ENCODE measurements at regions not wholly inside any gene's neighbourhood (a gene's known extent, or its start where the extent isn't known, plus 50 kb on each side); places are given as distances from the start of the nearest gene placed in this dataset.

DNA sequence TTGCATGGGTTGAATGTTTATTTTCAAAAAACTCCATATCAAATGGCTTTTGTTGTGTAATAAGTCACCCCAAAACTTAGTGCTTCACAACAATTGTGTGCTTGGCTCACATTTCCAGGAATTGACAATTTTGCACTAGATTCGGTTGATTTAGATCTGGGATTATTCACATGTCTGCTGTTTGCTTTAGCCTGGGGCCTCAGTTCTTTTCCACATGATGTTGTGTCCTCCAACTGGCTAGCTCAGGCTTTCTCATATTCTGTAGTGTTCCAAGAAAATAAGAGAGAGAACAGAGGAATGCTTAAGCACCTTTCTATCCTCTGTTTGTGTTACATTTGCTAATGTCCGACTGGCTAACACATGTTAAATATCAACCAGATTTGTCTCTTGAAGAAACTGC is 281.5 kb upstream of the ADGRL4 start:
- Mint-ChIP-seq H3K27ac (no peak overlapping the region), H3K4me1 (no peaks in the 10 kb centered on the region), H3K36me3 (no peaks in the 10 kb centered on the region), H3K9me3 (peaks cover 0 to 6% (median under 1%) of the 10 kb centered on the region in 7 donors), H3K27me3 (ENCODE audit: low read depth in 3 of 3) (no peaks in the 10 kb centered on the region), H3K4me3 (no peak overlapping the region)
- no peaks in the 10 kb centered on the region for H3K4me1 ChIP-seq (ENCODE audit: control insufficient read depth in 1 of 2, insufficient read depth in 2 of 2, low read length in 2 of 2)
- H4K20me1 ChIP-seq (ENCODE audit: insufficient read depth, low read length), result no peaks in the 10 kb centered on the region
- H3K4me3 ChIP-seq (replicated peaks in 1 of 3; ENCODE audit: low read depth in 2 of 3, low read length in 3 of 3), result no peak overlapping the region
- no peak overlapping the region for H3K9ac ChIP-seq (ENCODE audit: insufficient read depth, low read length, poor library complexity, severe bottlenecking)
- no peak overlapping the region for H3K4me2 ChIP-seq (replicated peaks; ENCODE audit: extremely low read depth, low read length, poor library complexity, severe bottlenecking)
- TF ChIP-seq, protein P1, sequence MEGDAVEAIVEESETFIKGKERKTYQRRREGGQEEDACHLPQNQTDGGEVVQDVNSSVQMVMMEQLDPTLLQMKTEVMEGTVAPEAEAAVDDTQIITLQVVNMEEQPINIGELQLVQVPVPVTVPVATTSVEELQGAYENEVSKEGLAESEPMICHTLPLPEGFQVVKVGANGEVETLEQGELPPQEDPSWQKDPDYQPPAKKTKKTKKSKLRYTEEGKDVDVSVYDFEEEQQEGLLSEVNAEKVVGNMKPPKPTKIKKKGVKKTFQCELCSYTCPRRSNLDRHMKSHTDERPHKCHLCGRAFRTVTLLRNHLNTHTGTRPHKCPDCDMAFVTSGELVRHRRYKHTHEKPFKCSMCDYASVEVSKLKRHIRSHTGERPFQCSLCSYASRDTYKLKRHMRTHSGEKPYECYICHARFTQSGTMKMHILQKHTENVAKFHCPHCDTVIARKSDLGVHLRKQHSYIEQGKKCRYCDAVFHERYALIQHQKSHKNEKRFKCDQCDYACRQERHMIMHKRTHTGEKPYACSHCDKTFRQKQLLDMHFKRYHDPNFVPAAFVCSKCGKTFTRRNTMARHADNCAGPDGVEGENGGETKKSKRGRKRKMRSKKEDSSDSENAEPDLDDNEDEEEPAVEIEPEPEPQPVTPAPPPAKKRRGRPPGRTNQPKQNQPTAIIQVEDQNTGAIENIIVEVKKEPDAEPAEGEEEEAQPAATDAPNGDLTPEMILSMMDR (IDR thresholded peaks at IDR 0.05), result no peak
- H2AFZ ChIP-seq (ENCODE audit: insufficient read depth, low read depth, low read length, poor library complexity, severe bottlenecking), result no peak overlapping the region
- H3K9me3 ChIP-seq (replicated peaks in 1 of 2; ENCODE audit: control insufficient read depth in 1 of 2, insufficient read depth in 1 of 2, low read length in 2 of 2), result no peaks in the 10 kb centered on the region
- H3K79me2 ChIP-seq (ENCODE audit: insufficient read depth, low read length), result no peaks in the 10 kb centered on the region
- 80% methylated on average over 1 of the region's 2 CpGs for WGBS (ENCODE audit: insufficient coverage)
- H3K27ac ChIP-seq (ENCODE audit: low read depth in 1 of 2, low read length in 2 of 2), result no peak overlapping the region
- no peaks in the 10 kb centered on the region for H3K36me3 ChIP-seq (replicated peaks in 1 of 2; ENCODE audit: control insufficient read depth in 1 of 2, insufficient read depth in 2 of 2, low read length in 2 of 2)
- intact Hi-C loops (cut with micrococcal nuclease), result no loop called here
- H3K27me3 ChIP-seq (ENCODE audit: control insufficient read depth in 2 of 2, insufficient read depth in 2 of 2, low read length in 2 of 2), result no peaks in the 10 kb centered on the region
- DNase-seq, result no peak

DNA sequence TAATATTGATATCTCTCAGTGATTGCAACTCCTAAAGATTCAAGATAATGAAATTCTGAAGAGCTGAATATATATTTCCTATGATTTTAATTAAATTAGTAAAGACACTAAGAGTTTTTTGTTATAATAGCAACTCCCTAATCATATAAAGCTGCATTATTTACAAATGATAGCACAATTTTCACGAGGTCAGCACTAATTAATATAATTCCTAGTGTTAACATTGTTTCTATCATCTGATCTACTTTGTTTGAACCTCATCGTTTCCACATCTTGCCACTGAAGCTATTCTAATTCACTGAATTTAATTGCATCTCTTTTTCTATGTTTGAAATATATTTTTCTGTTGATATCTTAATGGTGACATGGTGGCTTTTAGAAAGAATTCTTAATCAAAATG is 279.1 kb upstream of the ADGRL4 start:
- Histone ChIP-seq H3K27ac (ENCODE audit: low read depth in 1 of 2, low read length in 2 of 2) (no peak overlapping the region), H3K9me3 (replicated peaks in 1 of 2; ENCODE audit: control insufficient read depth in 1 of 2, insufficient read depth in 1 of 2, low read length in 2 of 2) (no peaks in the 10 kb centered on the region), H3K4me2 (replicated peaks; ENCODE audit: extremely low read depth, low read length, poor library complexity, severe bottlenecking) (no peak overlapping the region), H3K36me3 (replicated peaks in 1 of 2; ENCODE audit: control insufficient read depth in 1 of 2, insufficient read depth in 2 of 2, low read length in 2 of 2) (no peaks in the 10 kb centered on the region), H3K4me3 (replicated peaks in 1 of 3; ENCODE audit: low read depth in 2 of 3, low read length in 3 of 3) (no peak overlapping the region), H3K9ac (ENCODE audit: insufficient read depth, low read length, poor library complexity, severe bottlenecking) (no peak overlapping the region), H3K27me3 (ENCODE audit: control insufficient read depth in 2 of 2, insufficient read depth in 2 of 2, low read length in 2 of 2) (no peaks in the 10 kb centered on the region), H4K20me1 (ENCODE audit: insufficient read depth, low read length) (no peaks in the 10 kb centered on the region), H2AFZ (ENCODE audit: insufficient read depth, low read depth, low read length, poor library complexity, severe bottlenecking) (no peak overlapping the region), H3K4me1 (ENCODE audit: control insufficient read depth in 1 of 2, insufficient read depth in 2 of 2, low read length in 2 of 2) (no peaks in the 10 kb centered on the region), H3K79me2 (ENCODE audit: insufficient read depth, low read length) (no peaks in the 10 kb centered on the region)
- H3K9me3 Mint-ChIP-seq, result peaks cover 0 to 6% (median 2%) of the 10 kb centered on the region in 7 donors
- no peak for DNase-seq
- no peak overlapping the region for H3K27ac Mint-ChIP-seq
- no peak overlapping the region for H3K4me3 Mint-ChIP-seq
- intact Hi-C loops (cut with micrococcal nuclease), result no loop called here
- no peaks in the 10 kb centered on the region for H3K4me1 Mint-ChIP-seq
- H3K27me3 Mint-ChIP-seq (ENCODE audit: low read depth in 3 of 3), result no peaks in the 10 kb centered on the region
- TF ChIP-seq, protein P1 (IDR thresholded peaks at IDR 0.05), result no peak
- no CpG with 5 or more reads among the region's 2 CpGs for WGBS (ENCODE audit: insufficient coverage)
- no peaks in the 10 kb centered on the region for H3K36me3 Mint-ChIP-seq
